ENCODE measurements at regions not wholly inside any gene's neighbourhood (a gene's known extent, or its start where the extent isn't known, plus 50 kb on each side); places are given as distances from the start of the nearest gene placed in this dataset.

GRCh38 chr3:86208772-86209171 lies 782.2 kb downstream of the VGLL3 start:
- no peak for TF ChIP-seq CTCF (conservative IDR thresholded peaks at IDR 0.05; ENCODE audit: low read depth, low read length)
- TF ChIP-seq EZH2 (IDR thresholded peaks at IDR 0.05; ENCODE audit: borderline replicate concordance, low read depth, low read length, poor library complexity, severe bottlenecking) = no peak
